Muscle layer of duodenum (tissue), 2 donors: ENCODE measurements at regions not wholly inside any gene's neighbourhood (a gene's known extent, or its start where the extent isn't known, plus 50 kb on each side); places are given as distances from the start of the nearest gene placed in this dataset.

ENCODE experiments used
- H3K27ac ChIP-seq: one replicate; pipeline ENCODE4 v1.7.0; 2013; ENCODE audit warnings: mild to moderate bottlenecking, low read length
- H3K27me3 ChIP-seq: one replicate; pipeline ENCODE4 v1.7.0; 2013; ENCODE audit warnings: low read depth, mild to moderate bottlenecking, control low read depth, low read length
- H3K36me3 ChIP-seq, 2 donors: one replicate each; pipeline ENCODE4 v1.7.0; 2013; ENCODE audit warnings: low read length in 2 of 2, control low read depth in 1 of 2, mild to moderate bottlenecking in 1 of 2; ENCODE audit not compliant: insufficient read depth in 2 of 2, control insufficient read depth in 1 of 2
- H3K4me1 ChIP-seq, 2 donors: one replicate each; pipeline ENCODE4 v1.7.0; 2013; ENCODE audit warnings: low read length in 2 of 2, mild to moderate bottlenecking in 2 of 2, control low read depth in 1 of 2, moderate library complexity in 1 of 2; ENCODE audit not compliant: insufficient read depth in 2 of 2, control insufficient read depth in 1 of 2
- H3K4me3 ChIP-seq, 2 donors: one replicate each; pipeline ENCODE4 v1.7.0; 2013; ENCODE audit warnings: low read length in 2 of 2, low read depth in 1 of 2, mild to moderate bottlenecking in 1 of 2
- H3K9me3 ChIP-seq, 2 donors: one replicate each; pipeline ENCODE4 v1.7.0; 2013; ENCODE audit warnings: low read length in 2 of 2, control low read depth in 1 of 2, mild to moderate bottlenecking in 1 of 2; ENCODE audit not compliant: control insufficient read depth in 1 of 2
- donor health status: healthy.

DNA sequence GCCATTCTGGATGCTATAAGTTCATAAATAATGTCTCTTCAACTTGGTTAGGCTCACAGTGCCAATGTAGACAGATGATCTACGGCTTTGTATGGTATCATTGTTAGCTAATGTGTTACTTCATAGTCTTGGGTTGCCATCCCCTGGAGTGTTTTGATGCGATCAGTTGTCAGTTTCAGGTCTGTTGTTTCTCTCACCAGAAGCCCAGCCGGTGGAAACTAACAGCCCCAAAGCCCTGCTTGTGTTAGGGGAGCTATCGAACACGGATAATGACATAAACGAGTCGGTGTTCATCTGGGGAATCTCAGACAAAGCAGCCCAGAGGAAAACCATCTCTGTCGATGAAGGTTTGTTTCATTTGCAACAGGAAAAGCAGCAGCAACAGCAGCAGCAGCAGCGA is 107.4 kb upstream of the ANKFN1 start:
- Histone ChIP-seq H3K9me3 (no peaks in the 10 kb centered on the region), H3K27ac (no peak overlapping the region)

DNA sequence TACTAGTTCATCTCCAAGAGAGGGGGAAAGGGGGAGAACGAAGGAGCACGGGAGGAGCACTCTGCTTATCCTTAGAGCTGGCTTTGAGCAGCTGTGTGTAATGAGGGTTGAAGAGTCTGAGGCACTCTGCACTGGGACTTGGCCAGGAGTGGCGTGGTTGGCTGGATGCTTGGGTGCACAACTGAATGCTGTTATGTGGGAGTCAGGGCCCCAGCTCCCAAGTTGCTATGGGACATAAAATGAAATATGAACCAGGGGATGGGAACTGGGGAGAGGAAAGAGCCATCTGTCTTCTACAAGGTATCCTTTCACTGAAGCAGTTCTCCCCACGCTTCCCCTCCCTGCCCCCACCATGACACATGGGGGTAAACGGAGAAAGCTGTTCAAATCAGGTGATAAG is 105.9 kb upstream of the ANKFN1 start:
- Histone ChIP-seq H3K36me3 (no peaks in the 10 kb centered on the region), H3K4me3 (no peak overlapping the region)

More for the DNA sequence above, 107.4 kb upstream of the ANKFN1 start:
- Histone ChIP-seq H3K4me3 (no peak overlapping the region), H3K4me1 (no peaks in the 10 kb centered on the region), H3K36me3 (no peaks in the 10 kb centered on the region), H3K27me3 (no peaks in the 10 kb centered on the region)

DNA sequence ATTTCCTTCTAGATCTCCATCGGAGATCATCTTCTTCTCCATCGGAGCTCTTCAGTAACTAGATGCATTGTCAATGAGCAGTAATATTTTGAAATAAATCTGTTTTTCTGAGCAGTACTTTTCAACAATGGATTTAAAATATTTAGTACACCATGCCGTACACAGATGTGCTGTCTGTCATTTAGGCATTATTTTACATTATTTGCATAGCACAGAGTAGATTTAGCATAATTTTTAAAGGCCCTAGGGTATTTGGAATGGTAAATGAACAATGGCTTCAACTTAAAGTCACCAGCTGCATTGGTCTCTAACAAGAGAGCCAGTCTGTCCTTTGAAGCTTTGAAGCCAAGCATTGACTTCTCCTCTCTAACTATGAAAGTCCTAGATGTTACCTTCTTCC is 95.4 kb upstream of the ANKFN1 start:
- no peak overlapping the region for H3K4me3 ChIP-seq
- H3K9me3 ChIP-seq, result peaks cover 0 to 5% of the 10 kb centered on the region in 2 donors
- no peaks in the 10 kb centered on the region for H3K27me3 ChIP-seq
- H3K27ac ChIP-seq, result no peak overlapping the region
- H3K4me1 ChIP-seq, result no peaks in the 10 kb centered on the region
- H3K36me3 ChIP-seq, result no peaks in the 10 kb centered on the region

More for the DNA sequence above, 105.9 kb upstream of the ANKFN1 start:
- Histone ChIP-seq H3K27ac (no peak overlapping the region), H3K27me3 (no peaks in the 10 kb centered on the region), H3K4me1 (no peaks in the 10 kb centered on the region), H3K9me3 (peaks cover 0 to 3% of the 10 kb centered on the region in 2 donors)

DNA sequence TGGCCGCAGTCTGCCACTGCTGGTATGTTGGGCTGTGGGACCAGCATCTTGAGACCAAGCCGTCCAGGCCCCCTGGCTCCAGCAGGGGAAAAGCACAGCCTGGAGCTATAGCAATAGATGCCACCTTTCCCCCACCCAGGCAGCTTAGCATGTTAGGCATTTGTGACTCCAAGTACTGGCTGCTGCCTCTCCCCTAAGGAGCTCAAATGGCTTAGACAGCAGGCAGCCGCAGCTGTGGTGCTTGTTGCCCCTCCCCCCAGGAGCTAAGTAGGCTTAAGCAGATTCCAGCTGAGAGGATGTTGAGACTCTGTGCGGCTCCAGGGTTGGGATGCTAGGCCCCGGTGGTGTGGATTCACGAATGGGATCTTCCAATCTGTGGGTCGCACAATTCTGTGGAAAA is 88.8 kb upstream of the ANKFN1 start:
- Histone ChIP-seq H3K4me1 (no peaks in the 10 kb centered on the region), H3K4me3 (no peak overlapping the region), H3K27me3 (no peaks in the 10 kb centered on the region), H3K36me3 (no peaks in the 10 kb centered on the region), H3K27ac (no peak overlapping the region), H3K9me3 (no peaks in the 10 kb centered on the region)

DNA sequence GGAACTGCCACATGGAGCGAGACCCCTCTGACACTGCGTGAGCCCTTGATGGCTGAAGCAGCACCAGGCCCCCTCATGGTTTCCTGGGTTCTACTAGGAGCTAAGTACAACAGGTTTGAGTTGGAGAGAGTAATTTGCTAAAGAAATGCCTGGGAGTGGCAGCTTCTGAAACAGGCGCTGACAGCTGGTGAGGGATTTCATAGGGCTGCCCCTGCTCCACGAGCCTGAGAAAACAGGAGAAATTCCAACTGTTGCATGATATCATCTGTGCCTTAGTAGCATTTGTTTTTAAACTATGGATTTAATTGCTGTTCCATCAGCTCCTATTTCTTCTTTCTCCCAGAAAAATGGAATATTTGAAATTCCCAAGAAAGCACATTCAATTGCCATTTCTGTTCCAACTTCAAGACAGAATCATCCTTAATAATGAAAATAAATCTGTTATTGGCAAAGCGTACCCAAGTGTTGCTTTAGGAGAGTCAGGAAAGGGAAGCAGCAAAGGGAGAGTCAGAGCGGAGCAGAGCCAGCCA is 78.8 kb upstream of the ANKFN1 start:
- no peak overlapping the region for H3K4me3 ChIP-seq
- H3K27me3 ChIP-seq, result no peaks in the 10 kb centered on the region
- H3K9me3 ChIP-seq, result peaks cover 0 to 11% of the 10 kb centered on the region in 2 donors
- H3K27ac ChIP-seq, result no peak overlapping the region
- no peaks in the 10 kb centered on the region for H3K36me3 ChIP-seq
- H3K4me1 ChIP-seq, result no peaks in the 10 kb centered on the region

DNA sequence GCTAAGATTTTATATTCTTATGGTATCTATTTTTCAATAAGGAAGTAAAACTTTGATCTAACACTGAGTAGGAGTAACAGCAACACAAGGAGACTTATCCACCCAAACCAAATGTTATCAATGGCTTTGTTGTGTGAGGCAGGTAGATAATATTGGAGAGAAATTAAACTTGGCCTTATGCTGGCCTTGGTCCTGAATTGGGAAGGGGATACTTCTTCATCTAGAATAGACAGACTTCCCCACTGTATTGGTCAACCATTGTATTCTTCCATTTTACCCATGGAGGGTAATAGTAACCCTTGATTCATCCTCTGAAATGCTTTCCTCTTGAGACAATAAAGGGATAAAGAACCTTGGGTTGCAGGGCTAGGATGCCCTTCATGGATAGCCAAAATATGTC is 76.3 kb upstream of the ANKFN1 start:
- Histone ChIP-seq H3K9me3 (peaks cover 0 to 11% of the 10 kb centered on the region in 2 donors), H3K27me3 (no peaks in the 10 kb centered on the region), H3K27ac (no peak overlapping the region), H3K4me1 (no peaks in the 10 kb centered on the region), H3K4me3 (no peak overlapping the region), H3K36me3 (no peaks in the 10 kb centered on the region)

DNA sequence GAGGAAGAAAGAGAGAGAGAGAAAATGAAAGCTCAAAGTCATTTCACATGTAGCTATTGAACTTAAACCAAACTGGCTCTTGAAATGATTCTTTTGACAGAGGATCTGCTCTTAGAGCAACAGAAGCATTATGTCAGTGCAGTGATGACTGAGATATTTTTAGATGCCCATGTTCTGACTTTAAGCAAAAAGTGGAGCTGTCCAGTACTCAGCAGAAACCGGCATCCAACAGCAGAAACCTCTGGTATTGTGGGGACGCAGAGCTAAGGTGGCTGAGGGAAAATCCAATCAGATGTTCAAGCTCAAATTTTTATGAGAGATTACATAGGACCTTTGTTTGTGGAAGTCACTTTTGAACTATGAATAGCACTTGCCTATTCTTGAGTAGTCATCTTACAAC is 69.8 kb upstream of the ANKFN1 start:
- Histone ChIP-seq H3K27me3 (no peaks in the 10 kb centered on the region), H3K27ac (no peak overlapping the region), H3K4me3 (no peak overlapping the region), H3K9me3 (peaks cover 0 to 7% of the 10 kb centered on the region in 2 donors), H3K4me1 (no peaks in the 10 kb centered on the region), H3K36me3 (no peaks in the 10 kb centered on the region)

DNA sequence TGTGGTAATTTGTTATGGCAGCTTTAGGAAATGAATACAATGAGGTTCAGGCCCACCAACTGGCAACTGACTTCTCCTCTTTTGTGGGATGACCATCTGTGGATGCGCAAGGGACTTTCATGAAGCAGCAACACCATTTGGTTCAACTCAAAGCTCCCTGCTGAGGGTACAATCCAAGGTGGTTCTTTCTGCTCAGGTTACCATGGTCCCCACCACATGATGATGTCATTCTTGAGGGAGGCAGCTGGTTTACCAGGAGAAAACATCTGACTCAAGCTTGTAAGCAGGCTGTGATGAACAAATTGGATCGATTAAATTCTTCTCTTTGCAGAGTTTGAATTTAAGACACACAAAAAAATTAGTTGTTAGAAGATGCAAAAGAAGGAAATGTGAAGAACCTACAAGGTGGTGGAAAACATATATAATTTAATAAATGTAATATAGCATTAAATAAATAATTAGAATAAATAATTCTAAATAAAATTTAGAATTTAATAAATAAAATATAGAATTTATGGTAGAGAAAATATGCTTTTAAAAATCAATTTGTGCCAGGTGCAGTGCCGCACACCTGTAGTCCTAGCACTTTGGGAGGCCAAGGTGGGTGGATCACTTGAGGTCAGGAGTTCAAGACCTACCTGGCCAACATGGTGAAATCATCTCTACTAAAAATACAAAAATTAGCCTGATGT is 67.6 kb upstream of the ANKFN1 start:
- H3K27me3 ChIP-seq, result no peaks in the 10 kb centered on the region
- H3K36me3 ChIP-seq, result no peaks in the 10 kb centered on the region
- H3K4me1 ChIP-seq, result no peaks in the 10 kb centered on the region
- peaks cover 0 to 7% of the 10 kb centered on the region in 2 donors for H3K9me3 ChIP-seq
- no peak overlapping the region for H3K4me3 ChIP-seq
- H3K27ac ChIP-seq, result no peak overlapping the region

DNA sequence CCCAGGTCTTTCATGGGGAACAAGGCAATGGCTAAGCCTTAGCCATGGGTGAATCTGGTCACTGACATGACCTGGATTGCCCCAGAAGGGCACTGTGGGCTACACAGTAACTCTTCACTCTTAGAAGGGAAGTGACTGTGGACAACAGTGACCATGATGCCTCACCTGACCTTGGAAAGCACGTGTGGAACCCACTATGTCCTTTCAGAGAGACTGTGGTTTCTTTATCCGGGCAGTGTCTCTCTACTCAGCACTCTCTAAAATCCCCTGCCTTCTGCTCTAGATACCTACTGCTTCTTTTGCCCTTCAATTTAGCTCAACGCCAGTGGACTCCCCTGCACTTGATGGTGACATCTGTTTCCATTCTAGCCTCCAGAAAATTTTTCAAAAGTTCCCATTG is 66.1 kb upstream of the ANKFN1 start:
- peaks cover 0 to 7% of the 10 kb centered on the region in 2 donors for H3K9me3 ChIP-seq
- H3K4me1 ChIP-seq, result no peaks in the 10 kb centered on the region
- H3K4me3 ChIP-seq, result no peak overlapping the region
- no peaks in the 10 kb centered on the region for H3K27me3 ChIP-seq
- H3K27ac ChIP-seq, result no peak overlapping the region
- H3K36me3 ChIP-seq, result no peaks in the 10 kb centered on the region

DNA sequence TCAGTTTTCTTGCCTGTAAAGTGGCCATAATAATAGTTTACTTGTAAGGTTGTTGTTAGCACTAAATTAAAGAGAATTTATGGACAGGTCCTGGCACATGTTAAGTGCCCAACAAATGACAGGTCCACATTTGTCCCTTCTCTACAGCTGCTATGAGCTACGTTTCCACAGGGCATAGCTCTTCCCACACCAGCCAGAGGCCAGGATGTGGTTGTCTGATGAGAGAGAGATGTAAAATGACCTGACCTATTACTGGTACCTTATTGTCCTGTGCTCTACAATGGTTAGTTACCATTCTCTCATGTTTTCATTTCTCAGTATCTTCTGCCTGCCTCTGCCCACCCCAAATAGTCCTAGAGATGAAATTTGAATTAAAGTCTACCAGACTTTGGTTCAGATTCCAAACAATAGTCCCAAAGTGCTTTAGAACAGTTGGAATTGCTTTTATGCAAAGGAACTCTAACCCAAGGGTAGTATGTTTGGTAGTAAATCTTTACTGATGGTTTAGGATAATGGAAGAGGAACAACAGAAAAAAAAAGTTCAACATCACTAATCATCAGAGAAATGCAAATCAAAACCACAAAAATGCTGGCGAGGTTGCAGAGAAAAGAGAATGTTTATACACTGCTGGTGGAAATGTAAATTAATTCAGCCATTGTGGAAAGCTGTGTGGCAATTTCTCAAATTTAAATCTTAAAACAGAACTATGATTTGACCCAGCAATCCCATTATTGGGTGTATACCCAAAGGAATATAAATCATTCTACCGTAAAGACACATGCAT is 57.1 kb upstream of the ANKFN1 start:
- Histone ChIP-seq H3K27me3 (no peaks in the 10 kb centered on the region), H3K36me3 (no peaks in the 10 kb centered on the region), H3K9me3 (peaks cover 0 to 3% of the 10 kb centered on the region in 2 donors), H3K4me3 (no peak overlapping the region), H3K27ac (no peak overlapping the region), H3K4me1 (no peaks in the 10 kb centered on the region)

DNA sequence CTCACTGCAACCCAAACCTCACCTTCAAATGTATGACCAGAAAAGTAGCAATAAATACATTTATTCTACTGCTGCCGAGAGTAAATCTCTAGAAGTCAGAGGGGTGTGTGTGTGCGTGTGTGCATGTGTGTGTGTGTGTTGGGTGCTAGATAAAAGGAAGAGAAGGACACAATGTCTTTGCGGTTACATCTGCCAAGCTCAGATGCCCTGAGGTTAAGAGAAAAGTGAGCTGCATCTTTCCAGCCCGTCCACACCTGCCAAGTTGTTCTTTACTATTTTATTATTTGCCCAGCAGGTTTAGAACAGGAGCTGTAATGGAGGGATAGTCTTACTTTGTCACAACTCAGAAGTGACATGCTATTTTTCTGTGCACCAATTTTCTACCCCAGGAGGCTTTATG is 54.5 kb upstream of the ANKFN1 start:
- H3K27ac ChIP-seq, result no peak overlapping the region
- H3K4me1 ChIP-seq, result no peaks in the 10 kb centered on the region
- no peaks in the 10 kb centered on the region for H3K36me3 ChIP-seq
- peaks cover 0 to 3% of the 10 kb centered on the region in 2 donors for H3K9me3 ChIP-seq
- no peak overlapping the region for H3K4me3 ChIP-seq
- no peaks in the 10 kb centered on the region for H3K27me3 ChIP-seq
